GM12864 (cell line): ENCODE measurements at regions not wholly inside any gene's neighbourhood (a gene's known extent, or its start where the extent isn't known, plus 50 kb on each side); places are given as distances from the start of the nearest gene placed in this dataset.
"Not testable (repeated sequence)": the region's sequence is repeated elsewhere in the genome, so short reads cannot be mapped to it uniquely, and the experiment has no call there.

Experiments used
- DNase-seq: peaks from one replicate; pipeline ENCODE4 v3.0.0-alpha.2; 2011; ENCODE audit warnings: low read depth
- H3K4me3 ChIP-seq: 2 replicates; pipeline ENCODE4 v1.5.1; 2011; ENCODE audit warnings: mild to moderate bottlenecking, low read depth, low read length, control low read depth
- TF ChIP-seq, protein P1 (sequence below): IDR thresholded peaks from 2 replicates; pipeline ENCODE4 v1.5.1; 2011; ENCODE audit warnings: low read depth, mild to moderate bottlenecking, moderate library complexity, low read length, control low read depth, inconsistent platforms; ENCODE audit errors: missing control alignments

DNA sequence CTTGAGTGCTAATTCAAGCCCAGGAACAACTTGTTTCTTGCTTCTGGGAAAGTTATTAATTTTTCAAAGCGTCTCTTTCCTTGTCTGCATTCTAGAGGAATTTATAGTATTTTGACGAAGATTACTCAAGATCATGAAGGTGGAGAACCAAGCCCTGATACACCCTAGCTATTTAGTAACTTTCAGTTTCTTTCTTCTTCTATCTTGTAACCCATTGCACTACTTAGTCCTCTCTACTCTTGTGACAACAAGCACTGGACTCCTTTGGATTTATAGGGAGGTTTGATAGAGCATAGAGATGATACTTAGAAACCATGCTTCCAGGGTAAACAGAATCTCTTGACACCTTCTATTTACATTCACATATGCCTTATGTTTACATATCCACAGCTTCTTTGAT is 203.3 kb upstream of the GRM7 start:
- no peak overlapping the region for H3K4me3 ChIP-seq
- DNase-seq = no peak
- TF ChIP-seq, protein P1, sequence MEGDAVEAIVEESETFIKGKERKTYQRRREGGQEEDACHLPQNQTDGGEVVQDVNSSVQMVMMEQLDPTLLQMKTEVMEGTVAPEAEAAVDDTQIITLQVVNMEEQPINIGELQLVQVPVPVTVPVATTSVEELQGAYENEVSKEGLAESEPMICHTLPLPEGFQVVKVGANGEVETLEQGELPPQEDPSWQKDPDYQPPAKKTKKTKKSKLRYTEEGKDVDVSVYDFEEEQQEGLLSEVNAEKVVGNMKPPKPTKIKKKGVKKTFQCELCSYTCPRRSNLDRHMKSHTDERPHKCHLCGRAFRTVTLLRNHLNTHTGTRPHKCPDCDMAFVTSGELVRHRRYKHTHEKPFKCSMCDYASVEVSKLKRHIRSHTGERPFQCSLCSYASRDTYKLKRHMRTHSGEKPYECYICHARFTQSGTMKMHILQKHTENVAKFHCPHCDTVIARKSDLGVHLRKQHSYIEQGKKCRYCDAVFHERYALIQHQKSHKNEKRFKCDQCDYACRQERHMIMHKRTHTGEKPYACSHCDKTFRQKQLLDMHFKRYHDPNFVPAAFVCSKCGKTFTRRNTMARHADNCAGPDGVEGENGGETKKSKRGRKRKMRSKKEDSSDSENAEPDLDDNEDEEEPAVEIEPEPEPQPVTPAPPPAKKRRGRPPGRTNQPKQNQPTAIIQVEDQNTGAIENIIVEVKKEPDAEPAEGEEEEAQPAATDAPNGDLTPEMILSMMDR = no peak

DNA sequence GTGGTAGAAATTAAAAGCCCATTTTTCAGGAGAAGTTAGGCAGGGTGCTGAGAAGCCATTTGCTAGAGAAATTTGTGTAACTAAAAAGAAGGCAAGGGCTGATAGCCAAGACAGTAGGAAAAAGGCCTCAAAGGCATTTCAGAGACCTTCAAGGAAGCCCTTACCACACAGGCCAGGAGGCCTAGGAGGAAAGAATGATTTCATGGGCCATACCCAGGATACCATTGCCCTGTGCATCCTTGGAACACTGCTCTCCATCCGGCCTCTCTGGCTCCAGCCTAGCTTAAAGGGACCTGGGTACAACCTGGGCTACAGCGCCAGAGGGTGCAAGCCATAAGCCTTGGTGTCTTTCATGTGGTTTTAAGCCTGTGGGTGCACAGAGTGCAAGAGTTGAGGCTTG is 193.6 kb upstream of the GRM7 start:
- H3K4me3 ChIP-seq = no peak overlapping the region
- TF ChIP-seq, protein P1 = no peak
- DNase-seq = no peak

DNA sequence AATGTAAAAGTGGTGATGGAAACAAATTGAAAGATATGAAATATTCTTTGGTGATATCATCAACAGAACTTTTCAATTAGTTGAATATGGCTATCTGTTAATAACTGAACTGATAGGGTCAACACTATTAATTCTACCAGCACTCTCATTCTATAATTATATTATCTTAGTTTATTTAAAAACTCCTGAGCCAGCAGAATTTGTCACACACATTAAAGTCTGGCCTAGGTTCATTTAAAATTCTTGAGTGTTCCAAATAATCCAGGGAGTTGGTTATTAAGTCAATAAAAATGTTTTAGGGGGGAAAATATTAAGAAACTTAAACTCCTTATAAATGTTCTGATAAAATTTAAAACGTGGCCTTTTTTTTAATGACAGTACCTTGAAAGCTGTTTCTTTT is 189.6 kb upstream of the GRM7 start:
- no peak for DNase-seq
- H3K4me3 ChIP-seq = no peak overlapping the region
- TF ChIP-seq, protein P1 = no peak

DNA sequence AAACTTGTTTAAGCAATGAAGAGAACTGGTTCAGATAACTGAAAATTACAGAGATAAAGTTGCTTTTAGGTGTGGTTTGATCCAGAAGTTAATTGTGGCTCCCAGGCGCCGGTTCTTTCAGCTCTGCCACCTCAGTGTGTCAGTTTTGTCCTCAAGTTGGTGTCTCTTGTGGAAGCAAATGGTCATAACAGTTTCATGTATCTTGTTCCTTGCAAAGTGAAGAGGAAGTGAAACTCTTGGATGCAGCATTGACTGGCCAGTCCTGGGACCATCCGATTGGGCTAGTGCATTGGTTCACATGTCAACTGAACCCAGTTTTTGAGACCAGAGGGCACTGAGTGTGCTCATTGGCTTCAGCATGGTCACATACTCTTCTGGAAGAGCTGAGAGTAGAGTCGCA is 181.4 kb upstream of the GRM7 start:
- H3K4me3 ChIP-seq = no peak overlapping the region
- DNase-seq = peak; percentile 8
- TF ChIP-seq, protein P1 = peak; percentile 18

DNA sequence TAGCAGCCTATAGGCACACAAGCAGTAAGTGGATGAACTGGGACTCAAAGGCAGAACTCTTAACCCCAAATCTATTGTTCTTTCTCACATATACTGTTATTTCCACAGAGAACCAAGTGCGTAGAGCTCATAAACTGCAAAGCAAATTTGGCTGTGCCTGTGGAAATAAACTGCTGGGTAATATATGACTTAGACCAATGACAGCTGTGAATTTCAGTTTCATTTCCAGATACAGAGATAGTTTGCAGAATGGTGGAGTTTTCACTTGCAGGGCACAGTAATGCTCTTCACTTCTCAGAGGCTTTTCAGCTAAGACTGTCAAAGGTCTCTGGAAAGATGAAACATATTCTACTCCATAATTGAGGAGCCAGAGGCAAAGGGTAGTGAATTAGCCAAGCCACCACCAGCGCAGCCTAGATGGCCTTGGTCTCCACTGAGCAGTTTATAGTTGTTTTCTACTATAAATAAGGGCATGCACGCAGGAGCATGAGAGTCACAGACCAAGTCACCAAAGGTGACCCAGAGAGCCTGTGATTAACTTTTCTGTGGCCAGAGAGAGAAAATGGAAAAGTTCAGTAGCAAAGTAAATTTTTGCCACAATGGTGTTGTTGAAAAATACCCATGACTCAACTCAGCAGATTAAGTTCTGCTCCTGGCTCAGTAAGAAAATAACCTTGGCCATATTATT is 180.7 kb upstream of the GRM7 start:
- no peak overlapping the region for H3K4me3 ChIP-seq
- TF ChIP-seq, protein P1 = no peak
- DNase-seq = peak; percentile 31

DNA sequence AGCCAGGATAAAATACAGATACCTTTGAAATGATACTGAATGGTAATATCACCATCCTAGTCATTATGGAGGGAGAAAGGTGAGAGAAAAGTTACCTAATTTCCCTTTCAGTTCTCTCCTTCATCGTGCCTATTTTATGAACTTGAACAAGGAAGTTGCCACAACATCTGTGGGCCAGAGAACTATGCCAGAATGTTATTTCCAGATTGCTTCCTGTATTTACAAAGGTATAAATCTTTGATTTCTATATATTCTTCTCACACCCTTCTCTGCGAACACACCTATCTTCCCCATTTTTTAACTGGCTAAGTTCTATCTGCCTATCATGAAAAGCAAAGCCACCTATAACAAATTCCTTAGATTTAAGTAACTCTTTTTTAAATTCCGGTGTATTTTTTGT is 163.6 kb upstream of the GRM7 start:
- TF ChIP-seq, protein P1 = no peak
- no peak overlapping the region for H3K4me3 ChIP-seq
- DNase-seq = no peak

DNA sequence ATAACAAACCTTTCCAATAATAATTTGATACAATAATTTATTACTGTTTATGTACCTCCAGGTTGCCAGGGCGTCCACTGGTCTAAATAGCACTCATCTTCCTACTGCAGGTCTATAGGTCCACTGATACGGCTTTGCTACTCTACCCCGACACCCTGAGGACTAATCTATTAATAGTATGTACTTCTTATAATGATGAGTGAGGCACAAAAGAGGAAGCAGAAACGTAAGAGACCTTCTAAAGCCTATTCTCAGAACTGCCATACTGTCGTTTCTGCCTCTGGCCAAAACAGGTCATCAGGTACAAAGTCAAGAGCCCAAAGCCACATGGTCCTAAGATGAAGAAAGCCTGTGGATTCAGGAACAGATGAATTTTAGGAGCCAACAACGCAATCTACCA is 163.2 kb upstream of the GRM7 start:
- peak; percentile 34 for DNase-seq
- H3K4me3 ChIP-seq = no peak overlapping the region
- TF ChIP-seq, protein P1 = no peak

DNA sequence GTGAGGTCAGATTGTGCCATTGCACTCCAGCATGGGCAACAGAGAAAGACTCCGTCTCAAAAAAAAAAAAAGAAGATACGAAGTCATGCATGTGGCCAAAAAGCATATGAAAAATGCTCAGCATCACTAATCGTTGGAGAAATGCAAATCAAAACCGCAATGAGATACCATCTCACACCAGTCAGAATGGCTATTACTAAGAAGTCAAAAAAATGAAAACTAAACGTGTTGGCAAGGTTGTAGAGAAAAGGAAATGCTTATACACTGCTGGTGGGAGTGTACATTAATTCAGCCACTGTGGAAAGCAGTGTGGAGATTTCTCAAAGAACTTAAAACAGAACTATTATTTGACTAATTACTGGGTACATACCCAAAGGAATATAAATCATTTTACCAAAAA is 156.1 kb upstream of the GRM7 start:
- not testable (repeated sequence) for H3K4me3 ChIP-seq, DNase-seq
